Natural killer cell treated with Interleukin-12 subunit alpha and Interleukin-12 subunit beta and Interleukin-15 and Interleukin-18, amount 100 ng/mL, for 72 hours (primary cell): ENCODE measurements at regions not wholly inside any gene's neighbourhood (a gene's known extent, or its start where the extent isn't known, plus 50 kb on each side); places are given as distances from the start of the nearest gene placed in this dataset.
"Not testable (repeated sequence)": the region's sequence is repeated elsewhere in the genome, so short reads cannot be mapped to it uniquely, and the experiment has no call there.

ENCODE experiments used
- ATAC-seq, 2 donors: fragments of 150-1000 bp; cut with Tn5 transposase in 1 of 2; sonication (Bioruptor Pico), chemical (Tn5 transposase) in 1 of 2; 2 replicates each; pipeline ENCODE4 v1.10.0; 2021
- DNase-seq: peaks from one replicate; pipeline ENCODE4 v3.0.0; 2022; ENCODE audit warnings: low spot score
- H3K27ac Mint-ChIP-seq, 2 donors: 1 replicate in 1 of 2; 2 replicates in 1 of 2; pipeline ENCODE4 v1.8.0; 2022; ENCODE audit warnings: mixed read lengths in 2 of 2, mild to moderate bottlenecking in 1 of 2, moderate library complexity in 1 of 2
- H3K27me3 Mint-ChIP-seq, 2 donors: 1 replicate in 1 of 2; 2 replicates in 1 of 2; pipeline ENCODE4 v1.8.0; 2022; ENCODE audit warnings: mixed read lengths in 2 of 2
- H3K36me3 Mint-ChIP-seq: one replicate; pipeline ENCODE4 v1.8.0; 2022; ENCODE audit warnings: mixed read lengths
- H3K4me1 Mint-ChIP-seq, 2 donors: 1 replicate in 1 of 2; 2 replicates in 1 of 2; pipeline ENCODE4 v1.8.0; 2022; ENCODE audit warnings: low read depth in 2 of 2, mixed read lengths in 2 of 2, mild to moderate bottlenecking in 1 of 2
- H3K4me3 Mint-ChIP-seq: one replicate; pipeline ENCODE4 v1.8.0; 2022; ENCODE audit warnings: mixed read lengths
- H3K9me3 Mint-ChIP-seq: 2 replicates; pipeline ENCODE4 v1.8.0; 2022; ENCODE audit warnings: mixed read lengths

DNA sequence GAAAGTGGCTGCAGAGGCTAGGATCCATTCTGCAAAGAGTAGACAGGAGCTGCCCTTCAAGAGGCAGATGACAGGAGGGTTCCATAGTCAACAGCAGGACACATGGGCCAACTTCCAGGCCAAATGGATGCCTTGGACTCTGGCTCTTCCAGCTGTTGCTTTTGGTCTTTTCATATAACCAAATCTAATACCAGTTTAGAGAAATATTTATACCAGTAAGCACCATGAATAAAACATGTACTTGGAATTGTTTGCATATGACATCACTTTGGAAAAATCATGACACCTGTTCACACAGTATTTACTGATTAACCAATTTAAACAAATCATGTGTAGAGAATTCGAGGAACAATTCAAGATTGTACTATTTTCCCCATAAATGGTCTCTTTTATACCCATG, 481.3 kb downstream of the DMRT2 start:
- Mint-ChIP-seq H3K4me1 (no peaks in the 10 kb centered on the region), H3K27ac (no peak overlapping the region), H3K4me3 (no peak overlapping the region), H3K36me3 (no peaks in the 10 kb centered on the region), H3K27me3 (no peaks in the 10 kb centered on the region), H3K9me3 (peaks cover 4% of the 10 kb centered on the region)
- DNase-seq (no peak), ATAC-seq (no peak)

DNA sequence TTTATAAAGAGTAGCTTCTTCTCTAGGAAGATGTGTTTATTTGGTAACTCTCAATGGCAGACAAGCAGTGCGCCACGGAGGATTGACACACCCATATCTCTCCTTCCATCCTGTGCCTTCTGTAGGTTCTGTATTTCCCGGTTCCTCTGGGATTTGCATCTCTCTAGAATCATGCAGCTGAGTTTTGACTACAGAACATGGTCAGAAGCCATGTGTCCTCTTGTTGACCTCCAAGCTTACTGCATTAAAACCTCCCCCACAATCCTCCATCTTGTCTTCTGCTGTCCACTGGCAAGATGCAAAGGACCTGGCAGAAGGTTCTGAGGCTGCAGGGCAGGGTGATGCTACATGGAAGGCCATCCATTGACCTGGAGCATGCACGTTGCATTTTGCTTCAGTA, 482.0 kb downstream of the DMRT2 start:
- Mint-ChIP-seq H3K27ac (no peak overlapping the region), H3K27me3 (no peaks in the 10 kb centered on the region), H3K36me3 (no peaks in the 10 kb centered on the region), H3K9me3 (peaks cover 4% of the 10 kb centered on the region), H3K4me3 (no peak overlapping the region), H3K4me1 (no peaks in the 10 kb centered on the region)
- no peak for ATAC-seq
- no peak for DNase-seq

DNA sequence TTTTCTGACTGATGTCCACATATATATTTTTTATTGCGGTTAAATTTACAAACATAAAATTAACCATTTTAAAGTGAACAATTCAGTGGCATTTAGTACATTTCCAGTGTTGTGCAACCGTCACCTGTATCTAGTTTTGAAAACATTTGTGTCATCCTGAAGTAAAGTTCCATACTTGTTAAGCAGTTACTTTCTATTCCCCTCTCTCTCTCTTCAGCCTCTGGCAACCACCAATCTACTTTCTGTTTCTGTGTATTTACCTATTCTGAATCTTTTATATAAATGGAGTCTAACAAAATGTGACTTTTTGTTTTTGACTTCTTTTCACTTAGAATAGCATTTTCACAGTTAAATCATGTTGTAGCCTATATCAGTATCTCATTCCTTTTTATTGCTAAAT, 480.1 kb upstream of the SMARCA2 start:
- ATAC-seq (no peak), DNase-seq (no peak)
- Mint-ChIP-seq H3K4me1 (no peaks in the 10 kb centered on the region), H3K27me3 (no peaks in the 10 kb centered on the region), H3K27ac (no peak overlapping the region), H3K4me3 (no peak overlapping the region), H3K36me3 (no peaks in the 10 kb centered on the region), H3K9me3 (peaks cover 4% of the 10 kb centered on the region)

DNA sequence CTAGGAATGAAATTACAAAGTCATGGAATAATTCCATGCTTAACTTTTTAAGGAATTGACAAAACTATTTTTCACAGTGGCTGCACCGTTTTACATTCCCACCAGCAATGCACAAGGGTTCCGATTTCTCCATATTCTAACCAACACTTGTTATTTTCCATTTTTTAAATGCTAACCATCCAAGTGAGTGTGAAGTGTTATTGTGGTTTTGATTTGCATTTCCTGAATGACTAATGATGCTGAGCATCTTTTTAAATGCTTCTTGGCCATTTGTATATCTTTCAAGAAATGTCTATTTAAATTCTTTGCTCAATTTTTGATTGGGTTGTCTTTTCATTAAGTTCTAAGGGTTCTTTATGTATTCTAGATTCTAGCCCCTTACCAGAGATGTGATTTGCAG, 479.5 kb upstream of the SMARCA2 start:
- H3K27ac Mint-ChIP-seq: no peak overlapping the region
- no peak overlapping the region for H3K4me3 Mint-ChIP-seq
- ATAC-seq (no peak), DNase-seq (no peak)
- peaks cover 2% of the 10 kb centered on the region for H3K9me3 Mint-ChIP-seq
- no peaks in the 10 kb centered on the region for H3K4me1 Mint-ChIP-seq
- H3K36me3 Mint-ChIP-seq: no peaks in the 10 kb centered on the region
- H3K27me3 Mint-ChIP-seq: no peaks in the 10 kb centered on the region

DNA sequence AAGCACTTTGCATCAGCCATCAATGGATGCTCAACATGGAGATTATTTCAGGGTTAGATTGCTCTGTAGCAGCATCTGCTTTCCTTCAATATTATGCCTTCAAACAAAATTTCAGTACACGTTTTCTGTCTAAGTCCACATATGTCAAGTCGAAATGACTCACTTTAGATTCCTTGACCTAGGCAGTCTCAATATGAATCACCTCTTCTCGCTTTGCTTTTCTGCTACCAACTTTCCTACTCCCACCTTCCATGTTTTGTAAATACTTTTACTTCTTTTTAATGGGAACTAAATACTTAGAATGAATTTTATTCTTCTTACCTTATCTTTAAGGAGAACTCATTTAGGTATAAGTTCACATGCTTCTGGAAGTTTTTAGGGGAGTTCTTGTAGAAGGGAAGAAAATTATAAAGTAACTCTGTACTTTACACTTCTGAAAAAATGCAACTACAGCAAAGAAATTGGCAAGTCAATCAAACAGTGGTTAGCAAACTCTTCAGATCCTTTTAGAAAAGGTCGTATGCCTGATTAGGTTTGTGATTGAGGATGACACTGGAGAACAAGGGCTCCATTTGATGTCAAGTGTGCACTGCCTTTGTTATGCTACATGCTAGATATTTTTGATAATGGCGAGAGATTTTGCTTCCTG, 478.5 kb upstream of the SMARCA2 start:
- no peak overlapping the region for H3K4me3 Mint-ChIP-seq
- H3K36me3 Mint-ChIP-seq: no peaks in the 10 kb centered on the region
- no peaks in the 10 kb centered on the region for H3K27me3 Mint-ChIP-seq
- no peaks in the 10 kb centered on the region for H3K4me1 Mint-ChIP-seq
- ATAC-seq (no peak), DNase-seq (no peak)
- H3K9me3 Mint-ChIP-seq: no peaks in the 10 kb centered on the region
- H3K27ac Mint-ChIP-seq: no peak overlapping the region

DNA sequence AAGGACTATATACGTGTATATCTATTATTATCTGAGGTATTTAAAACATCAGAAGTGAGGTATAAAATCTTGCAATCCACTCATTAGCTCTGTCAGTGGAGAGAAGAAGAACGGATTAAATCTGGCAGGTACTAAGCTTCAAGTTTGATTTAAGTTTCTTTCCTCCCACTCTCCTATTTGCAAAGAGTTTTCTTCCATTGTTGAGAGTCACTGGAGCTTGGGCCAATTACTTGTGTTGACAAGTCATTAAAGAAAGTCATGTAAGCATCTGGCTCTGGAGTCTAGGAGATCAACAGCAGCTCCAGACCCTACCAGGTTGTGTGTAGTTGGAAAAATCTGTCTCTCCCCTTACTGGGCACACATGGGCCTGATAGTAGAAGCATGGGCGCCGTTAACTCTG, 476.8 kb upstream of the SMARCA2 start:
- Mint-ChIP-seq H3K36me3 (no peaks in the 10 kb centered on the region), H3K4me3 (no peak overlapping the region), H3K27ac (no peak overlapping the region)

DNA sequence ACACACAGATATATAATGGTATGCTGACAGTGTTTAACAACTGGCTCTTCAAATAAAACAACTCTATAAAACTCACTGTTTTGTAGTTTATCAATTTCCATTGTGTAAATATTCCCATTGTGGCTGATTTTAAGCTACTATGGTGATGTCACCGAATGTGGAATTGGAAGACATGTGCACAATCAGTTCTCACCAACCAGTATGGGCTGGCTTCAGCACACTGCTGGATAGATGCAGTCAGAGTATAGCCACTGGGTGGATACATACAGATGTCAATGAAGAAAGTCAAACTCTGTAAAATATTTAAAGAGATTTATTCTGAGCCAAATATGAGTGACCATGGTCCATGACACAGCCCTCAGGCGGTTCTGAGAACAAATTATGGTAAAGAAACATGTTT, 475.9 kb upstream of the SMARCA2 start:
- Mint-ChIP-seq H3K9me3 (peaks cover 3% of the 10 kb centered on the region), H3K4me1 (no peaks in the 10 kb centered on the region), H3K4me3 (no peak overlapping the region), H3K27ac (no peak overlapping the region), H3K36me3 (no peaks in the 10 kb centered on the region), H3K27me3 (no peaks in the 10 kb centered on the region)
- no peak for ATAC-seq
- no peak for DNase-seq

More for the DNA sequence above, 476.8 kb upstream of the SMARCA2 start:
- no peaks in the 10 kb centered on the region for H3K27me3 Mint-ChIP-seq
- peaks cover 3% of the 10 kb centered on the region for H3K9me3 Mint-ChIP-seq
- DNase-seq: no peak
- no peak for ATAC-seq
- H3K4me1 Mint-ChIP-seq: no peaks in the 10 kb centered on the region

DNA sequence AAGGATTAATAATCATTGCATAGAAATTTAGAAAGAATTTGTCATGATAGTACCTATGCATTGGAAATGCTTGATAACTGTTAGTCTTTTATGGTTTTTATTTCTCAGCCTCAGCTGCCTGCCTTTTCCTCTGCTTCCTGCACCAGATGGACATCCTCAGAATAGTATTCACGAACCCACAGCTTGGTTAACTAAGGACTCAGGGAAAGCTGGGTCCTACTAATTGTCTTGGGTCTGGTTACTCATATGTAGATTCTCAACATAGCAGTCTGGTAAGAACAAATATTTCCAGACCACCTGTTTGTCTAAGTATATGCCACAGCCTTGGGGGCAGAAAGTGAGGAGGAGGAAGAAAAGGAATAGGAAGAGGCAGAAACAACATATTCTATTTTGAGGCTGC, 464.5 kb upstream of the SMARCA2 start:
- Mint-ChIP-seq H3K9me3 (peaks cover 10% of the 10 kb centered on the region), H3K4me1 (no peaks in the 10 kb centered on the region), H3K4me3 (no peak overlapping the region), H3K27me3 (peaks cover 0 to 8% of the 10 kb centered on the region in 2 donors), H3K27ac (no peak overlapping the region), H3K36me3 (no peaks in the 10 kb centered on the region)
- ATAC-seq (no peak), DNase-seq (no peak)

DNA sequence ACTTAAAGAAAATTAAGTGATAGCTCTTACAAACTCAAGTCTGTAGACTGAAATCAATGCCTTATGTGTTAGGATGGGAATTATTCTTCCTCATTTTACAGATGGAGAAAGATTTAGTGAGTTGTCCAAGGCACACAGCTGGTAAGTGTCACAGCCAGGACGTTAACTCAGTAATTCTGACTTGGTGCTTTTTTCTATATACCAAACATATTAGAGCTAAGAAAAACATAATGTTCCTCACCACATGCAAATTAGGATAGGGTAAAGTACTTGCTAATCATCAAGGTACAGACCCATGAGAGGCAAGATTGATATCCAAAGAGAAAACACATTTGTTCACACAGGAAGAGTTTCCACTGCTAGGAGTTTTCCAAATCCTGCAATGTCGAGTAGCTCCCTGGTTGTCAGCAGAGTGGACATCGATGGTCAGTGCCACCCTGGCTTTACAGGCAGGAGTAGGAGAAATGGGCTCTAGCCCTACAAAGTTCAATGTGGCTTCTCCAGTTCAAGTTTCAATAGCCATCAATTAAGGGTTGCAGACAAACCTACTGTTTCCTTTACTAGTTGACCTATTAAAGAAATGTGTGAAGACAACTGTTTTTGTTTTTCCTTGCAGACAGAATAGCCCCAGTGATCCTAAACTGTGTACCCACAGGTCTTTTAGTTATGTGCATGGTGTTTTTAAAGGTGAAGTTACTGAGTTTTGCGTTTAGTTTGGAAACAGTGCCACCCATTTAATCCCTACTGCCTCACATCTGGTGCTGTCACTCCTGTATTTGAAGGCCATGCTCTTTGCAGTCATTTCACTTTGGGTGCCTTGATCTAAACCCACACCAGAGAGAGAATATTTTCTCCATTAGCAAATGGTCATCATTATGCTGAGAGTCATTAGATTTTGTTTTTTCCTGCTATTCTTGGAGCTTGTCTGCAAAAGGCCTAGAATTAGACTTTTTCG, 460.8 kb upstream of the SMARCA2 start:
- no peak for DNase-seq
- no peak for ATAC-seq
- Mint-ChIP-seq H3K27ac (no peak overlapping the region), H3K9me3 (peaks cover 13% of the 10 kb centered on the region), H3K4me1 (no peaks in the 10 kb centered on the region), H3K36me3 (no peaks in the 10 kb centered on the region), H3K4me3 (no peak overlapping the region), H3K27me3 (peaks cover 0 to 6% of the 10 kb centered on the region in 2 donors)

DNA sequence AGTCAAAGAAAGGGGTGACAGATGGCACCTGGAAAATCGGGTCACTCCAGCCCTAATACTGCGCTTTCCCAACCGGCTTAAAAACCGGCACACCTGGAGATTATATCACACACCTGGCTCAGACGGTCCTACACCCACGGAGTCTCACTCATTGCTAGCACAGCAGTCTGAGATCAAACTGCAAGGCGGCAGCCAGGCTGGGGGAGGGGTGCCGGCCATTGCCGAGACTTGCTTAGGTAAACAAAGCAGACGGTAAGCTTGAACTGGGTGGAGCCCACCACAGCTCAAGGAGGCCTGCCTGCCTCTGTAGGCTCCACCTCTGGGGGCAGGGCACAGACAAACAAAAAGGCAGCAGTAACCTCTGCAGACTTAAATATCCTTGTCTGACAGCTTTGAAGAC, 456.5 kb upstream of the SMARCA2 start:
- not testable (repeated sequence) for H3K27me3 Mint-ChIP-seq

DNA sequence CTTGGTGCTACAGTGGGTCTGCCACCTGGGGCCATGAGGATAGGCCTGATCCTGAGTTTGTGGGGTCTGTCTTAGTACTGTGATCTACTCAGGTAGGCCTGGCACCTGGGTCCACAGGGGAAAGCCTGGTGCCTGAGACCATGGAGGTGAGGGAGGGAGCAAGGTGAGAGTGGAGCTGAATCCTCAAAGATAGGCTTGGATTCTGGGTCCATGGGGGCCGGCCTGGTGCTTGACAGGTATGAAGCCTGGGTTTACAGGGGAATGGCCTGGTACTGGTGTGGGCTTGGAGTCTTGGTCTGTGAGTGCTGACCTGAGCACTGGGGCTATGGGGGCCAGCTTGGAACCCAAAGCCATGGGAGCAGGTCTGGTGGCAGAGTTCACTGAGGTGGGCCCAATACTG, 439.2 kb upstream of the SMARCA2 start:
- peak in 1 of 2 donors; percentile 43 for ATAC-seq
- H3K27me3 Mint-ChIP-seq: no peaks in the 10 kb centered on the region
- no peak overlapping the region for H3K4me3 Mint-ChIP-seq
- H3K36me3 Mint-ChIP-seq: no peaks in the 10 kb centered on the region
- H3K4me1 Mint-ChIP-seq: no peaks in the 10 kb centered on the region
- peaks cover 9% of the 10 kb centered on the region for H3K9me3 Mint-ChIP-seq
- DNase-seq: no peak
- no peak overlapping the region for H3K27ac Mint-ChIP-seq

More for the DNA sequence above, 456.5 kb upstream of the SMARCA2 start:
- peaks cover 25% of the 10 kb centered on the region for H3K9me3 Mint-ChIP-seq
- H3K36me3 Mint-ChIP-seq, H3K27ac Mint-ChIP-seq, H3K4me3 Mint-ChIP-seq, H3K4me1 Mint-ChIP-seq, DNase-seq, ATAC-seq: not testable (repeated sequence)

DNA sequence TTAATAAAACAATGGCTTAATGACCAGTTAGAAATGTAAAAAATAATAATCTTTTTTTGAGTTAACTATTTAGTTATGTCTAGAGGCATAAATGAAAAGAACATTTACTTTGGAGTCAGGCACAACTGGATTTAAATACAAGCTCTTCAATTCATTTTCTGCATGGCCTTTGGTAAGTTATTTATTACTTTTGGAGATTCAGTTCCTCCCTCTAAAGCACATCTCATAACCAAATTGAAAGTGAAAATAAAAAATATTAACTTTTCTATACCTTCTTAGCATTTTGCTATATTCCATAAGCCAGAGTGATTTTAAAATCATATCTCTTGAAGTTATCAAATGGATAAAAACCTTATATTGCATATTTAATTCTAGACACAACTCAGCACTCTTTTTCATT, 434.9 kb upstream of the SMARCA2 start:
- H3K4me1 Mint-ChIP-seq: no peaks in the 10 kb centered on the region
- H3K9me3 Mint-ChIP-seq: peaks cover 5% of the 10 kb centered on the region
- ATAC-seq: no peak
- H3K27ac Mint-ChIP-seq: no peak overlapping the region
- H3K4me3 Mint-ChIP-seq: no peak overlapping the region
- H3K27me3 Mint-ChIP-seq: no peaks in the 10 kb centered on the region
- DNase-seq: no peak
- H3K36me3 Mint-ChIP-seq: no peaks in the 10 kb centered on the region

DNA sequence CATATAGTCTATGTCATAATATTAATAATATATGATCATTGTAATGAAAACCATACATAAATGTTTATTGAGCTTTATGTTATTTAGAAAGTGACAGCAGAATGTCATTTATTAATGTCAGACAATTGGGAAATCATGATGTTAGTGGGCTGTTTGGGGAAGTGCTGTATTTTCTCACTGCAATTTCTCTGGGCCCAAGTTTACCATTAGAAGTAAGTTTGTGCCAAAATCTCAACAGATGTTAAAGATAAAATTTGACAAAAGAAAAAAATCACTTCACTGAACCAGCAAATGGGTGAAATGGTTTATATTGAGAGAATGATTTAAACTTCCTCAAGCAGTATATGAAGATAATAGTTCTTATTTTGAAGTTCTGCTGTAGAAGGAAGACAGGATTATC, 433.2 kb upstream of the SMARCA2 start:
- Mint-ChIP-seq H3K4me3 (no peak overlapping the region), H3K27ac (no peak overlapping the region), H3K4me1 (no peaks in the 10 kb centered on the region), H3K36me3 (peaks cover 5% of the 10 kb centered on the region), H3K27me3 (peaks cover 0 to 8% of the 10 kb centered on the region in 2 donors), H3K9me3 (peaks cover 5% of the 10 kb centered on the region)
- DNase-seq (no peak), ATAC-seq (no peak)

DNA sequence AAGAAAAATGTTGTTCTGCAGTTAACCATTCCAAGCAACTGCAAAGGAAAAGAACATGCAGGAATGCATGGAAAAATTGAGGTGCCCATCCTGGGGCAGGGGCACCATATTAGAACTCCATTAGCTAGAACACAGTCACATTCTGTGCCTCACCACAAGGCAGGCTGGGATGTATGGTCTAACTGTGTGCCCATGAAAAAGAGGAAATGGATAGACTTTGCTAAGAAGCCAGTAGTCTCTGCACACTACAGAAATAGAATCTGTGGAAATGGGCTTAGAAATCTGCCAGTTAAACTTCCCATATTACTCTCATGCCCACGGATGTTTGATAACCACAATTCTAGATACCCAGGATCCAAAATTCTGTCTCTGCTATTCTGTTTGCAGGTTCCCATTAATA, 423.8 kb upstream of the SMARCA2 start:
- Mint-ChIP-seq H3K27ac (no peak overlapping the region), H3K36me3 (peaks cover 8% of the 10 kb centered on the region), H3K9me3 (peaks cover 14% of the 10 kb centered on the region), H3K27me3 (peaks cover 0 to 15% of the 10 kb centered on the region in 2 donors), H3K4me3 (no peak overlapping the region), H3K4me1 (no peaks in the 10 kb centered on the region)
- ATAC-seq (no peak), DNase-seq (no peak)
